ENCODE measurements at regions not wholly inside any gene's neighbourhood (a gene's known extent, or its start where the extent isn't known, plus 50 kb on each side); places are given as distances from the start of the nearest gene placed in this dataset.

DNA sequence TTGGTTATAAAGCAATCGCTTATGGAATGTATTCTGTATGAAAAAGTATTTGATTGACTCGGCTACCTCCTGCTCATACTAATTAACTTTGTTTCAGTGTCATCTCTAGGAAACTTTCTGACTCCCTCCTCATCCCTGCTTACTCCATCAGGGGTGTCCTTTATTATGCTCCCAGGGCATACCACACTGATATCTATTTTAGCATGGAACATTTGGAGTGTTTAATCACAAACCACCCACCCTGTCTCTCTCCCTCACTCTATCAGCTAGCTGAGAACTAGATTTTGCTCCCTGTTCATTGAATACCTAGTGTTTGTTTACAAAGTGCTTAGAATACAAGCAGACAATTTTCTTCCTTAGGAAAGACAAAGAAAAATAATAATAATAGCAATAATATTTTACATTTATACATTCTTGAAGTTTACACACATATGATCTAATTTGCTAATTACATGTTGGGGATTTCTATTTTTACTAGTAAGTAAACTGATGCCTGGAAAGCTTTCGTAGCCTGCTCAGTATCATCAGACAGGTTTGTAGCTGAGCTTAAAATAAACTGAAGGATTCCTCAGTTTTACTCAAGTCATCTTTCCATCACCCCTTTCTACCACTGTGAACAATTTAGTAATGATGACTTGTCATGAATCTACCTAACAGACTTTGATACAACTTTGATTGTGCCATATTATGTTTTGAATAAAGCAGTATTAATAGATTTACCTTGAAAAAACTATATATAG is 811.4 kb upstream of the HS3ST1 start:
- TF ChIP-seq POLR2A (IDR thresholded peaks at IDR 0.05) = no peak
- no peak for TF ChIP-seq EP300 (IDR thresholded peaks at IDR 0.05)
